HUES48 (cell line): ENCODE measurements at regions not wholly inside any gene's neighbourhood (a gene's known extent, or its start where the extent isn't known, plus 50 kb on each side); places are given as distances from the start of the nearest gene placed in this dataset.
"Not testable (repeated sequence)": the region's sequence is repeated elsewhere in the genome, so short reads cannot be mapped to it uniquely, and the experiment has no call there.

Experiments
- H3K27ac ChIP-seq: one replicate; pipeline ENCODE4 v1.7.0; 2013; ENCODE audit warnings: low read depth, low read length, inconsistent platforms
- H3K27me3 ChIP-seq: 2 replicates; pipeline ENCODE4 v1.6.1; 2013; ENCODE audit warnings: mild to moderate bottlenecking, low read length; ENCODE audit not compliant: control insufficient read depth, insufficient read depth
- H3K36me3 ChIP-seq: 2 replicates; pipeline ENCODE4 v1.6.1; 2013; ENCODE audit warnings: low read length; ENCODE audit not compliant: control insufficient read depth, insufficient read depth
- H3K4me1 ChIP-seq: 2 replicates; pipeline ENCODE4 v1.6.1; 2013; ENCODE audit warnings: mild to moderate bottlenecking, low read length; ENCODE audit not compliant: control insufficient read depth, insufficient read depth
- H3K4me3 ChIP-seq: 2 replicates; pipeline ENCODE4 v1.5.1; 2013; ENCODE audit warnings: mild to moderate bottlenecking, low read depth, low read length
- H3K9ac ChIP-seq: 2 replicates; pipeline ENCODE4 v1.6.1; 2013; ENCODE audit warnings: mild to moderate bottlenecking, low read depth, low read length, moderate library complexity
- H3K9me3 ChIP-seq: 2 replicates; pipeline ENCODE4 v1.6.1; 2013; ENCODE audit warnings: low read length; ENCODE audit not compliant: control insufficient read depth, insufficient read depth

GRCh38 chr7:120014301-120014700 lies 258.7 kb upstream of the KCND2 start:
- not testable (repeated sequence) for H3K27me3 ChIP-seq, H3K9me3 ChIP-seq, H3K36me3 ChIP-seq, H3K4me3 ChIP-seq
- Histone ChIP-seq H3K4me1 (peaks cover 15% of the 10 kb centered on the region), H3K27ac (peak overlapping the region; percentile 86), H3K9ac (0 out of 2 replicates have a peak overlapping the region, but pooled peaks have one; percentile 25)

GRCh38 chr7:120014925-120015465 lies 258.0 kb upstream of the KCND2 start:
- peak overlapping the region; percentile 86 for H3K27ac ChIP-seq
- H3K27me3 ChIP-seq = no peaks in the 10 kb centered on the region
- no peaks in the 10 kb centered on the region for H3K36me3 ChIP-seq
- H3K9ac ChIP-seq = no peak overlapping the region
- H3K9me3 ChIP-seq = no peaks in the 10 kb centered on the region
- H3K4me1 ChIP-seq = peaks cover 15% of the 10 kb centered on the region
- H3K4me3 ChIP-seq = no peak overlapping the region

GRCh38 chr7:120021085-120021484 lies 251.9 kb upstream of the KCND2 start:
- no peak overlapping the region for H3K9ac ChIP-seq
- H3K27ac ChIP-seq = no peak overlapping the region
- no peaks in the 10 kb centered on the region for H3K27me3 ChIP-seq

GRCh38 chr7:120023494-120024167 lies 249.3 kb upstream of the KCND2 start:
- Histone ChIP-seq H3K4me1 (peaks cover 5% of the 10 kb centered on the region; the same call in 1 of the 2 replicates), H3K9me3 (no peaks in the 10 kb centered on the region), H3K27ac (no peak overlapping the region), H3K27me3 (no peaks in the 10 kb centered on the region), H3K36me3 (no peaks in the 10 kb centered on the region), H3K9ac (no peak overlapping the region), H3K4me3 (no peak overlapping the region)

More at GRCh38 chr7:120021085-120021484, 251.9 kb upstream of the KCND2 start:
- H3K4me1 ChIP-seq = peaks cover 1% of the 10 kb centered on the region
- no peak overlapping the region for H3K4me3 ChIP-seq
- H3K9me3 ChIP-seq = no peaks in the 10 kb centered on the region
- H3K36me3 ChIP-seq = no peaks in the 10 kb centered on the region

GRCh38 chr7:120028636-120029035 lies 244.3 kb upstream of the KCND2 start:
- Histone ChIP-seq H3K27ac (no peak overlapping the region), H3K4me3 (no peak overlapping the region), H3K4me1 (peaks cover 20% of the 10 kb centered on the region), H3K9ac (no peak overlapping the region), H3K27me3 (no peaks in the 10 kb centered on the region), H3K36me3 (no peaks in the 10 kb centered on the region), H3K9me3 (no peaks in the 10 kb centered on the region)

- no peaks in the 10 kb centered on the region for H3K9me3 ChIP-seq
- no peak overlapping the region for H3K27ac ChIP-seq
- no peak overlapping the region for H3K4me3 ChIP-seq
- no peak overlapping the region for H3K9ac ChIP-seq
- no peaks in the 10 kb centered on the region for H3K36me3 ChIP-seq
- H3K4me1 ChIP-seq = peaks cover 20% of the 10 kb centered on the region
- no peaks in the 10 kb centered on the region for H3K27me3 ChIP-seq
Measured at GRCh38 chr7:120030876-120031275, 242.1 kb upstream of the KCND2 start.

GRCh38 chr7:120033114-120033513 lies 239.9 kb upstream of the KCND2 start:
- no peaks in the 10 kb centered on the region for H3K27me3 ChIP-seq
- no peak overlapping the region for H3K27ac ChIP-seq
- no peaks in the 10 kb centered on the region for H3K9me3 ChIP-seq
- H3K36me3 ChIP-seq = no peaks in the 10 kb centered on the region
- no peak overlapping the region for H3K4me3 ChIP-seq
- no peak overlapping the region for H3K9ac ChIP-seq
- peaks cover 20% of the 10 kb centered on the region for H3K4me1 ChIP-seq

- no peak overlapping the region for H3K4me3 ChIP-seq
- peaks cover 4% of the 10 kb centered on the region for H3K9me3 ChIP-seq
- H3K4me1 ChIP-seq = no peaks in the 10 kb centered on the region
- no peak overlapping the region for H3K9ac ChIP-seq
- no peaks in the 10 kb centered on the region for H3K36me3 ChIP-seq
- no peaks in the 10 kb centered on the region for H3K27me3 ChIP-seq
- no peak overlapping the region for H3K27ac ChIP-seq
Measured at GRCh38 chr7:120039138-120039537, 233.8 kb upstream of the KCND2 start.

- no peaks in the 10 kb centered on the region for H3K27me3 ChIP-seq
- no peaks in the 10 kb centered on the region for H3K36me3 ChIP-seq
- H3K4me1 ChIP-seq = peaks cover 19% of the 10 kb centered on the region
- peaks cover 4% of the 10 kb centered on the region for H3K9me3 ChIP-seq
- no peak overlapping the region for H3K9ac ChIP-seq
- H3K4me3 ChIP-seq = no peak overlapping the region
- H3K27ac ChIP-seq = no peak overlapping the region
Measured at GRCh38 chr7:120041798-120042197, 231.2 kb upstream of the KCND2 start.

- Histone ChIP-seq H3K4me3 (no peak overlapping the region), H3K9ac (no peak overlapping the region), H3K4me1 (peaks cover 19% of the 10 kb centered on the region), H3K27me3 (no peaks in the 10 kb centered on the region), H3K27ac (no peak overlapping the region), H3K9me3 (peaks cover 4% of the 10 kb centered on the region), H3K36me3 (no peaks in the 10 kb centered on the region)
Measured at GRCh38 chr7:120043250-120043649, 229.7 kb upstream of the KCND2 start.

GRCh38 chr7:120052884-120053382 lies 220.0 kb upstream of the KCND2 start:
- no peaks in the 10 kb centered on the region for H3K9me3 ChIP-seq
- no peaks in the 10 kb centered on the region for H3K27me3 ChIP-seq
- H3K27ac ChIP-seq = no peak overlapping the region
- H3K4me3 ChIP-seq = no peak overlapping the region
- no peaks in the 10 kb centered on the region for H3K36me3 ChIP-seq
- no peaks in the 10 kb centered on the region for H3K4me1 ChIP-seq
- no peak overlapping the region for H3K9ac ChIP-seq
